K562 (cell line): ENCODE measurements at regions not wholly inside any gene's neighbourhood (a gene's known extent, or its start where the extent isn't known, plus 50 kb on each side); places are given as distances from the start of the nearest gene placed in this dataset.
A peak's percentile ranks its signal among the peaks of the same experiment; 100 is the strongest.

Source experiments
- ATAC-seq: fragments of 200-7000 bp; cut with Tn5 transposase; 3 replicates; pipeline ENCODE4 v1.9.1; 2020; ENCODE audit warnings: moderate library complexity
- BruUV-seq: library from RNA; stranded (reverse); fragments of 400-500 nt; replicated peaks from 2 replicates; lab custom pipeline; 2021; lab: Mats Ljungman, UMichigan
- CTCF ChIA-PET: fragments of 300-600 bp; formaldehyde crosslinking; extraction: SDS; loops from one replicate; lab custom pipeline; 2021; ENCODE audit warnings: low intra/inter-chr PET ratio; lab: Yijun Ruan, JAX
- POLR2A ChIA-PET: fragments of 300-600, 350-650 bp; sonication (Branson Sonifier 250); formaldehyde crosslinking; extraction: SDS; loops from one replicate; lab custom pipeline; 2021; ENCODE audit warnings: antibody characterized with exemption, inconsistent platforms; lab: Yijun Ruan, JAX
- DNase-seq, 4 experiments: peaks; one replicate each; pipeline versions ENCODE4 v3.0.0 to v3.0.0-alpha.2; 2011 to 2018; ENCODE audit warnings: low spot score in 3 of 4, mixed read lengths in 3 of 4; ENCODE audit errors: extremely low read depth in 1 of 4
- FAIRE-seq: peaks from 2 replicates; lab custom pipeline; 2011; peaks lifted over from hg19 to GRCh38; lab: Jason Lieb, UNC
- H2AFZ ChIP-seq: 2 replicates; pipeline ENCODE4 v1.6.0; 2011; ENCODE audit warnings: low read depth, low read length, control low read depth, inconsistent platforms
- H3K27ac ChIP-seq: fragments of 200-600 bp; 3 replicates; pipeline ENCODE4 v1.8.0; 2011; ENCODE audit warnings: low read depth, mild to moderate bottlenecking, control low read depth, inconsistent platforms, low read length, moderate library complexity, mixed read lengths; ENCODE audit errors: extremely low read depth
- H3K27me3 ChIP-seq, 2 experiments: fragments of 300-600 bp in 1 of 2; 2 replicates in 1 of 2; 3 replicates in 1 of 2; pipeline versions ENCODE4 v1.6.0 to v1.8.0; 2011; ENCODE audit warnings: inconsistent platforms in 2 of 2, low read length in 2 of 2, mild to moderate bottlenecking in 1 of 2, mixed read lengths in 1 of 2, moderate library complexity in 1 of 2; ENCODE audit not compliant: control insufficient read depth in 2 of 2, insufficient read depth in 2 of 2
- H3K36me3 ChIP-seq: fragments of 300-600 bp; 3 replicates; pipeline ENCODE4 v1.8.0; 2011; ENCODE audit warnings: mild to moderate bottlenecking, low read length, inconsistent platforms; ENCODE audit not compliant: control insufficient read depth, insufficient read depth
- H3K4me1 ChIP-seq, 2 experiments: fragments of 200-600 bp in 1 of 2; replicated peaks in 1 of 2; 2 replicates in 1 of 2; 3 replicates in 1 of 2; pipeline versions ENCODE4 v1.5.1 to v1.8.0; 2011; ENCODE audit warnings: inconsistent platforms in 2 of 2, low read length in 2 of 2, mild to moderate bottlenecking in 1 of 2, mixed read lengths in 1 of 2, moderate library complexity in 1 of 2; ENCODE audit not compliant: control insufficient read depth in 2 of 2, insufficient read depth in 2 of 2
- H3K4me2 ChIP-seq: 2 replicates; pipeline ENCODE4 v1.6.1; 2011; ENCODE audit warnings: low read length, control low read depth, inconsistent platforms, mixed read lengths; ENCODE audit not compliant: insufficient read depth
- H3K4me3 ChIP-seq: fragments of 200-600 bp; sonication (generic), shearing (Covaris generic); 2 replicates; pipeline ENCODE4 v1.5.1; 2016; ENCODE audit warnings: control low read depth, inconsistent platforms
- H3K79me2 ChIP-seq: fragments of 200-600 bp; 3 replicates; pipeline ENCODE4 v1.8.0; 2011; ENCODE audit warnings: low read length, inconsistent platforms; ENCODE audit not compliant: control insufficient read depth, insufficient read depth
- H3K9ac ChIP-seq, 2 experiments: 2 replicates each; pipeline versions ENCODE4 v1.6.0 to v1.6.1; 2011; ENCODE audit warnings: low read depth in 2 of 2, low read length in 2 of 2, control low read depth in 1 of 2, inconsistent platforms in 1 of 2, mild to moderate bottlenecking in 1 of 2, mixed read lengths in 1 of 2; ENCODE audit not compliant: insufficient read depth in 1 of 2
- H3K9me1 ChIP-seq: one replicate; pipeline ENCODE4 v1.6.0; 2011; ENCODE audit warnings: inconsistent platforms, mild to moderate bottlenecking, low read length, moderate library complexity; ENCODE audit not compliant: control insufficient read depth, insufficient read depth
- H3K9me3 ChIP-seq: replicated peaks from 2 replicates; pipeline ENCODE4 v1.5.1; 2011; ENCODE audit warnings: low read depth, low read length, inconsistent platforms; ENCODE audit not compliant: control insufficient read depth, insufficient read depth
- H4K20me1 ChIP-seq: replicated peaks from 2 replicates; pipeline ENCODE4 v1.6.1; 2011; ENCODE audit warnings: low read length, inconsistent platforms, mixed read lengths; ENCODE audit not compliant: control insufficient read depth, insufficient read depth
- BRF2 ChIP-seq: IDR thresholded peaks from 3 replicates; pipeline ENCODE4 v1.6.1; 2011; ENCODE audit warnings: borderline replicate concordance, mild to moderate bottlenecking; ENCODE audit not compliant: insufficient read length, insufficient read depth
- CBFA2T3 ChIP-seq: fragments of 450-650 bp; IDR thresholded peaks from 2 replicates; pipeline ENCODE4 v1.6.1; 2017
- FOS ChIP-seq: IDR thresholded peaks from 3 replicates; pipeline ENCODE4 v1.6.1; 2011; ENCODE audit not compliant: insufficient read length; ENCODE audit errors: extremely low read depth
- IRF2 ChIP-seq: sonication (generic); formaldehyde crosslinking; IDR thresholded peaks from 2 replicates; pipeline ENCODE4 v1.8.1; 2022; ENCODE audit warnings: mild to moderate bottlenecking, missing genetic modification reagents
- MEIS2 ChIP-seq: fragments of 450-650 bp; IDR thresholded peaks from 2 replicates; pipeline ENCODE4 v1.6.1; 2014; ENCODE audit warnings: mild to moderate bottlenecking; ENCODE audit not compliant: partially characterized antibody
- PBX2 ChIP-seq, 2 experiments: IDR thresholded peaks in 1 of 2; conservative IDR thresholded peaks in 1 of 2; 2 replicates each; pipeline ENCODE4 v1.6.1; 2016; ENCODE audit warnings: low read depth in 2 of 2, mild to moderate bottlenecking in 1 of 2, missing compliant biosample characterization in 1 of 2, missing genetic modification characterization in 1 of 2, moderate library complexity in 1 of 2
- PHF20 ChIP-seq: fragments of 450-650 bp; IDR thresholded peaks from 2 replicates; pipeline ENCODE4 v1.6.1; 2018; ENCODE audit not compliant: partially characterized antibody
- RFX7 ChIP-seq: fragments of 250-450 bp; sonication (Bioruptor Pico); IDR thresholded peaks from 2 replicates; pipeline ENCODE4 v1.5.1; 2021; ENCODE audit warnings: mild to moderate bottlenecking
- TCF7L2 ChIP-seq: fragments of 150-350 bp; IDR thresholded peaks from 2 replicates; pipeline ENCODE4 v1.6.1; 2016; ENCODE audit warnings: low read depth, mild to moderate bottlenecking, low read length, moderate library complexity
- TRIM25 ChIP-seq: fragments of 450-650 bp; IDR thresholded peaks from 2 replicates; pipeline ENCODE4 v1.7.0; 2016; ENCODE audit warnings: borderline replicate concordance
- WGBS: fragments of 100-300 bp; shearing (Covaris generic); methylation state at CpG from one replicate; pipeline ENCODE4 v1.1.6; 2016; ENCODE audit warnings: low coverage, mixed read lengths; ENCODE audit not compliant: insufficient coverage; ENCODE audit errors: missing lambda C conversion rate; 5-methylcytosine and 5-hydroxymethylcytosine counted together
- in situ Hi-C: fragments of 300-500 bp; cut with MboI; formaldehyde crosslinking; loops from 4 replicates; pipeline ENCODE4 v1.15.0; 2018; ENCODE audit warnings: inconsistent platforms, mixed read lengths
- intact Hi-C: fragments of 100-400 bp; cut with micrococcal nuclease; formaldehyde crosslinking; loops from 2 replicates; pipeline ENCODE4 v1.14.2; 2022

GRCh38 chr6:14957355-14958059, 288.4 kb upstream of the JARID2 start (continued):
- TF ChIP-seq IRF2 (CRISPR knock-in tag), result no peak
- TF ChIP-seq RFX7, result no peak
- TF ChIP-seq TCF7L2, result no peak
- TF ChIP-seq PHF20, result no peak
- no peak for TF ChIP-seq FOS

GRCh38 chr6:14959324-14959885, 286.5 kb upstream of the JARID2 start:
- TF ChIP-seq TRIM25 (no peak), PBX2 (CRISPR knock-in tag; IDR thresholded peaks at IDR 0.05; ENCODE audit: low read depth) (no peak), PBX2 (tag; conservative IDR thresholded peaks at IDR 0.05; ENCODE audit: low read depth) (peak; percentile 33), CBFA2T3 (0 out of 2 replicates have a peak, but pooled peaks have one; percentile 19), MEIS2 (peak; percentile 71), BRF2 (no peak)
- TF ChIP-seq, all 486 proteins: peak for 3
- BruUV-seq, result no TSS peak
- no peak overlapping the region for H3K4me3 ChIP-seq
- in situ Hi-C loops, result no loop called here
- no peaks in the 10 kb centered on the region for H3K27me3 ChIP-seq
- no peak for ATAC-seq
- POLR2A ChIA-PET, result interaction anchor here (0.6 to 1.2 kb wide), 2 partner anchors 8 to 27 kb away, joined by 3 to 4 read pairs; no protein-coding TSS in a partner anchor
- intact Hi-C loops, result no loop called here
- no peak overlapping the region for H3K27ac ChIP-seq
- H4K20me1 ChIP-seq, result no peaks in the 10 kb centered on the region
- WGBS, result 60% methylated on average over 6 of the region's 6 CpGs
- no peaks in the 10 kb centered on the region for H3K36me3 ChIP-seq
- no peaks in the 10 kb centered on the region for H3K79me2 ChIP-seq
- H3K4me1 ChIP-seq, result peaks cover 0 to 3% of the 10 kb centered on the region in 2 experiments; a peak in 1 of 5 replicates
- FAIRE-seq, result no peak
- H3K4me2 ChIP-seq, result no peak overlapping the region
- CTCF ChIA-PET, result no interaction called here
- no peak for DNase-seq
- H3K9ac ChIP-seq, result no peak overlapping the region
- no peaks in the 10 kb centered on the region for H3K9me1 ChIP-seq
- H2AFZ ChIP-seq, result no peak overlapping the region
- no peaks in the 10 kb centered on the region; the same call in 1 of the 2 replicates for H3K9me3 ChIP-seq
